GM12875 (cell line): ENCODE measurements at regions not wholly inside any gene's neighbourhood (a gene's known extent, or its start where the extent isn't known, plus 50 kb on each side); places are given as distances from the start of the nearest gene placed in this dataset.

Source experiments
- H3K4me3 ChIP-seq: one replicate; pipeline ENCODE4 v1.5.1; 2011; ENCODE audit warnings: low read depth, low read length, control low read depth
- TF ChIP-seq, protein P1 (sequence below): IDR thresholded peaks from 2 replicates; pipeline ENCODE4 v1.5.1; 2011; ENCODE audit warnings: low read depth, mild to moderate bottlenecking, control low read depth, inconsistent platforms, low read length, moderate library complexity, borderline replicate concordance; ENCODE audit not compliant: insufficient read depth

DNA sequence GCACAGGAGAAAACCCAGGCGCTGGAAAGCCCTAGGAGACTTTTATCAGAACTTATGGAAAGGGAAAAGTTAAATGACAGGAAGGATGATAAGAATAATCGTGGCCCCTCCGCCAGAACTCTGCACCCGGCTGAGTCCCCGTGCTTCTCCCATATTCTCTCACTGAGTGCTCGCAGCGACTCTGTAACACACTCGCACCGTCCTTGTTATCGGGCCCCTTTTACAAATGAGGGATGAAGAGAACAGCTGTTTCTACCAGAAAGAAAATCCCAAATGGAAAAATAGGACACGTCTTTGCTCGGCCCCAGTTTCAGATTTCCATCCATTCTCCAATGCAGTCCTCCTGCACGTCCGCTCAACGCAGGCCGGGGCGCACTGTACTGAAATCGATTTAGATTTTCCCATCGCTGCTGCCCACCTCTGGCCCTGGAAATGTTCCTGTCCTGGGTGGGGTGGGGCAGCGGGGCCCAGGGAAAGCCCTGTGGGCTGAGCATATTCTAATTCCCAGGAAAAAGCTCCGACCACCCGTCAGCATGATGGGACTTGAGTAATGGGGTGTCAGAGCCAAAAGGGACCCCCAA lies 66.4 kb downstream of the KCNF1 start:
- H3K4me3 ChIP-seq, result no peak overlapping the region
- TF ChIP-seq, protein P1, sequence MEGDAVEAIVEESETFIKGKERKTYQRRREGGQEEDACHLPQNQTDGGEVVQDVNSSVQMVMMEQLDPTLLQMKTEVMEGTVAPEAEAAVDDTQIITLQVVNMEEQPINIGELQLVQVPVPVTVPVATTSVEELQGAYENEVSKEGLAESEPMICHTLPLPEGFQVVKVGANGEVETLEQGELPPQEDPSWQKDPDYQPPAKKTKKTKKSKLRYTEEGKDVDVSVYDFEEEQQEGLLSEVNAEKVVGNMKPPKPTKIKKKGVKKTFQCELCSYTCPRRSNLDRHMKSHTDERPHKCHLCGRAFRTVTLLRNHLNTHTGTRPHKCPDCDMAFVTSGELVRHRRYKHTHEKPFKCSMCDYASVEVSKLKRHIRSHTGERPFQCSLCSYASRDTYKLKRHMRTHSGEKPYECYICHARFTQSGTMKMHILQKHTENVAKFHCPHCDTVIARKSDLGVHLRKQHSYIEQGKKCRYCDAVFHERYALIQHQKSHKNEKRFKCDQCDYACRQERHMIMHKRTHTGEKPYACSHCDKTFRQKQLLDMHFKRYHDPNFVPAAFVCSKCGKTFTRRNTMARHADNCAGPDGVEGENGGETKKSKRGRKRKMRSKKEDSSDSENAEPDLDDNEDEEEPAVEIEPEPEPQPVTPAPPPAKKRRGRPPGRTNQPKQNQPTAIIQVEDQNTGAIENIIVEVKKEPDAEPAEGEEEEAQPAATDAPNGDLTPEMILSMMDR, result no peak

DNA sequence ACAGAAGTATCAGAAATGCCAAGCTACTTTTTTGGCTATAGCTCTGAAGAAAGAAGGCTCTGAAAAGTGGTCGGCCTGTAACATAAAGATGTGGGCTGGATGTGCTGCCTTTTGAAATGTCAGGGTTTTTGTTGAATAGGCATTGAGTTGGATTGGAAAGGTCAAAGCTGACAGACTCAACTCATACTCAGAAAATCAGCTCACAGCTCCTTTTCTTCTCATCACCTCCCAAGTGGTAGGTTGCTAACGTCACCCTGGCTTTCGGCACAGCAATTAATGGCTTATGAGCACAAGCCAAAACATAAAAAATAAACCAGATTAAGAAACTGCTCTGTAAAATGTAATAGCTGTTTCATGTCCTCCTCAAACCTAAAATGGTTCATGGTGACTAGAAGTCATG lies 68.3 kb downstream of the KCNF1 start:
- TF ChIP-seq, protein P1, result no peak
- no peak overlapping the region for H3K4me3 ChIP-seq

DNA sequence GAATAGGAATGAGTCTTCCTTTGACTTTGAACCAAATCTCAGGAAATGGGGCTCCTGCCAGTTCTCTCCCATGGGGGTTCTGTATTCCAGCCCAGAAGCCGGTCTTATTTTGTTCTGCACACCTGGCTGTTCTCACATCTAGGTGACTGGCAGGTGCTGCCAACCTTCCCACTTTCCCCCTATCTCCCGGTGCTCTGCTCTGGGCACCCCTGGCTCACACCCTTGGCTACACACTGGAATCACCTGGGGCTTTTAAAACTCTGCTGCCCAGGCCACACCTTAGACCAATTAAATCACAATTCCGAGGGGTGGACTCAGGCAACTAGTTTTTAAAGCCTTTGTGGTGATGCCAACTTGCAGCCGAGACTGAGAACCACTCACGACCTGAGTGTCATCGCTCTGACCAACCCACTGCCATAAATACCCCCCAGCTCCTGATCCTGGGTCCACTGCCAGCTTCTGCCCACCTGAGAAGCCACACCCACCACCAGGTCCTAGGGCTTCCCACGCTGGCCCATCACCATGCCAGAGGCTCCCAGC lies 69.2 kb downstream of the KCNF1 start:
- no peak overlapping the region for H3K4me3 ChIP-seq
- TF ChIP-seq, protein P1, result no peak

DNA sequence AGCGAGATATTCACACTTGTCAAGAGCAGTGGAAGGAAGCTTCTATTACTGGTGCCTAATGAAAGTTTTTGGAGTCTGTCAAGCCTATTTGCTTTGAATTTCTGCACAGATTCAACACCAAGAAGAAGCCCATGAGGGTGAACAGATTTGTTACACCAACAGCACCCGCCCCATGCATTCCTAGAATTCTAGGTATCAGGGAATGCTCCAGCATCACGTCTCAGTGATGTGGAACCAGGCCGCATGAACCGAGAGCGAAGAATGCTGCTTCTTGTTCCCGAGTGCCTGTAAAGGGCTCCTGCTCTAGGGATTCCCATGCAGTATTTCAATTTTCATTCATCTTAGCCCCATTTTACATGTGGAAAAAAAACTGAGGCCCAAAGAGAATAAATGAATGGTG lies 69.7 kb downstream of the KCNF1 start:
- TF ChIP-seq, protein P1, result no peak
- no peak overlapping the region for H3K4me3 ChIP-seq

DNA sequence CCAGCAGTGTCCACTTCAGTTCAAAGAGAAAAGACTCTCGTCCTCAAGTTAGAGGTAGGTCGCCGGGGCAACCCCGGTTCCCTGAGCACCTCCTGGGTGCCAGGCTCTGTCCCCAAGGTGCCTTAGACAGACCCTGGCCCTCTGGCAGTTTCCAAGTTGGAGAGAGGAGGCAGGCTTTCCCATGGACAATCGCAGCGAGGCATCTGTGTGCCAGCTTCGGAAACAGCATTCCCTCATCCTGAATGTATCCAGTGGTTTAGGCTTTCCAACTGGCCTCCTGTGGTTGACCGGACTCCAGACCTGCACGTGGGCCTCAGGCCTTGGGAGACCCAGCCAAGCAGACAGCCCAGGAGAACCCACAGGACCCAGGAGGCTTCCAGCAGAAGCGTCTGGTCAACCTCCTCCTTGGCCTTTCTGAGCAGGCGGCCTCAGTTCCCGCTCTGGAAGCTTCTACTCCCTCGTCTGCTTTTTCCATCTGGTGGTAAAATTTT lies 70.3 kb downstream of the KCNF1 start:
- no peak overlapping the region for H3K4me3 ChIP-seq
- TF ChIP-seq, protein P1, result no peak

DNA sequence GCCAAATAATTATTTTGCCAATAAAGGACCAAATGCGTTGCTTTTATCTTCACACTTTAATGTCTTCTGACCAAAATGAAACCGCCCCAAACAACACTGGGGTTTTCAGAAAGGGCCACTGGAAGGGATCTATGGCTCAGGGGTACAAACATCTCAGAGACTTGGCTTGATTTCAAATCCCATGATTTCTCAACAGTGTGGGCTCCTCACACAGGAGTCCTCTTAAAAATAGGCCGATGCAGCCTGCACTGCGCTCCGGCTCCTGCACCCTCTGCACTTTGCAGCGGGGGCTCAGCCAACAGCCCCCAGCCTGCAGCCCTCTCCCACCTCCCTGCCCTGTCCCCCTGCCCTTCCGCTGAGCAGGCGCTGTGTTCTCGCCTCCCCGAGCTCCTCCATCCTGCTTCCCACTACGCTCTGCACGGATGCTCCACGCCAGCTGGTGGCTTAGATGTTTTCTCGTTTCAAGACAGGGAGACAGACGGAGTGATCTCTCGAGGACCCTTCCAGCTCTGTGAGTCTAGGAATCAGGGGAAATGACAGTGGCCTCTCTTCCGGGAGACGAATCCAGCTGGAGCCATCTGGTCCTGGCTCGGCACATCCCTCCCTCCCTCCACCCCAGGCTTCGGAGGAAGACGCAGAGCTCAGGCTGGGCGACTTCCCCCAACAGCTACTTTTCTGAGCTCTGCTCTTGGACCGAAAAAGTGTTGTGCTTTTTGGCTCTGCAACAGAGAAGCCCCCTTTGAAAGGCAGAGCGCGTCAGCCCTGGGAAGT lies 71.4 kb downstream of the KCNF1 start:
- TF ChIP-seq, protein P1, result no peak
- no peak overlapping the region for H3K4me3 ChIP-seq
